SJCRH30 (cell line): ENCODE measurements at regions not wholly inside any gene's neighbourhood (a gene's known extent, or its start where the extent isn't known, plus 50 kb on each side); places are given as distances from the start of the nearest gene placed in this dataset.
A peak's percentile ranks its signal among the peaks of the same experiment; 100 is the strongest.
"Not testable (repeated sequence)": the region's sequence is repeated elsewhere in the genome, so short reads cannot be mapped to it uniquely, and the experiment has no call there.

Source experiments
- DNase-seq, 2 experiments: peaks; one replicate each; pipeline ENCODE4 v3.0.0-alpha.2; 2015 to 2020
- H3K27ac ChIP-seq: fragments of 250-450 bp; sonication (Bioruptor Pico); 2 replicates; pipeline ENCODE4 v1.5.1; 2020; ENCODE audit warnings: mild to moderate bottlenecking, moderate library complexity
- H3K27me3 ChIP-seq: fragments of 250-450 bp; sonication (Bioruptor Pico); 2 replicates; pipeline ENCODE4 v1.5.1; 2020; ENCODE audit warnings: mild to moderate bottlenecking, moderate library complexity
- H3K36me3 ChIP-seq: fragments of 250-450 bp; sonication (Bioruptor Pico); 2 replicates; pipeline ENCODE4 v1.5.1; 2020; ENCODE audit warnings: mild to moderate bottlenecking, moderate library complexity
- H3K4me1 ChIP-seq: fragments of 250-450 bp; sonication (Bioruptor Pico); 2 replicates; pipeline ENCODE4 v1.5.1; 2020; ENCODE audit warnings: mild to moderate bottlenecking, moderate library complexity
- H3K4me3 ChIP-seq: fragments of 250-450 bp; sonication (Bioruptor Pico); 2 replicates; pipeline ENCODE4 v1.5.1; 2020; ENCODE audit warnings: mild to moderate bottlenecking, moderate library complexity
- H3K9me3 ChIP-seq: fragments of 250-450 bp; sonication (Bioruptor Pico); replicated peaks from 2 replicates; pipeline ENCODE4 v1.5.1; 2020; ENCODE audit warnings: mild to moderate bottlenecking, moderate library complexity

DNA sequence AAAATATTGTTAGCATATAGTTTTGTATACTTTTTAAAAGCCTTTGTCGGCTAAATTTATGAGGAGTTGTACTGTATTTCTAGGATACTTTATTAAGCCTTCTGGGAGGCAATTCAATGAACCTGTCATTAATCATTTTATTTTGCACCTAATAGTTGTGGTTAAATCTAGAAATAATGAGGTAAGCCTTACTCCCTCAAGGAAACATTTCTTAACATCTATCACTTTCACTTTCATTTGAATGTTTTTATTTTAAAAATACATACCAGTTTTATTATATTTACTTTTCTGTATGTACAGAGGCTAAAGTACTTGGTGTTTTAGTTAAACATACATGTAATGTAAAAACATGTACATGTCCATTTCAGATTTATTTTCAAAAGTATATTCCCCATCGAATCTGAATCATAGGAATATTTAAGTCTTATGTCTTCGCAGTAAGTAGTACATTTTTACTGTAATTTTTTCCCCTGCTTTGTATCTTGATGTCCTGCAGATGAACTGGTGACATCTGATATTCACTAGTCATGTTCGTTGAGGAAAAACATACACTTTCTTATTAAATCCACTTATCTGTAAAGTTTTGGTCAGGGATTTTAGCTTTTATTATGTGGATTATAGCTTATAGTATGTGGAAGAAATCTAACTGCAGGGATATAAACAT, 82.8 kb downstream of the DISP1 start:
- peaks cover 8% of the 10 kb centered on the region for H3K4me1 ChIP-seq
- 0 out of 2 replicates have a peak, but pooled peaks cover 1% of the 10 kb centered on the region for H3K9me3 ChIP-seq
- H3K27ac ChIP-seq, result 0 out of 2 replicates have a peak overlapping the region, but pooled peaks have one; percentile 5
- DNase-seq, result no peak
- no peaks in the 10 kb centered on the region for H3K36me3 ChIP-seq
- H3K4me3 ChIP-seq, result no peak overlapping the region
- no peaks in the 10 kb centered on the region for H3K27me3 ChIP-seq

DNA sequence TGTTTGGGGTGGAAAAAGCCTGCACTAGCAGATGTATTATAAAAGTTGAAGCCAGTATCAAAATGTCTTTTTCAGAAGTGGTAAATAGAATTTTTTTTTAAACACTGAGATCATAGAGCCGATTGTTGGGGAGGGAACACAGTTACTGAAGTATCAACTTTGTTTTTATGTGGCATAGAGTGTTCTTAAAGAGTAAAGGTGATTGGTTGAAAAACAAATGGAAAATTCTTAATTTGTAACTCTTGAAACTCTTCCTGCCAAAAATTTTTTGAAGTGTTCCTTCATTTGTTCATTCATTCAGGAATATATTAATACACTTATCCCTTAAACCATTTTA, 83.3 kb downstream of the DISP1 start:
- no peaks in the 10 kb centered on the region for H3K9me3 ChIP-seq
- H3K36me3 ChIP-seq, result no peaks in the 10 kb centered on the region
- no peak for DNase-seq
- H3K27me3 ChIP-seq, result no peaks in the 10 kb centered on the region
- H3K4me3 ChIP-seq, result no peak overlapping the region
- peaks cover 8% of the 10 kb centered on the region for H3K4me1 ChIP-seq
- H3K27ac ChIP-seq, result 0 out of 2 replicates have a peak overlapping the region, but pooled peaks have one; percentile 5

DNA sequence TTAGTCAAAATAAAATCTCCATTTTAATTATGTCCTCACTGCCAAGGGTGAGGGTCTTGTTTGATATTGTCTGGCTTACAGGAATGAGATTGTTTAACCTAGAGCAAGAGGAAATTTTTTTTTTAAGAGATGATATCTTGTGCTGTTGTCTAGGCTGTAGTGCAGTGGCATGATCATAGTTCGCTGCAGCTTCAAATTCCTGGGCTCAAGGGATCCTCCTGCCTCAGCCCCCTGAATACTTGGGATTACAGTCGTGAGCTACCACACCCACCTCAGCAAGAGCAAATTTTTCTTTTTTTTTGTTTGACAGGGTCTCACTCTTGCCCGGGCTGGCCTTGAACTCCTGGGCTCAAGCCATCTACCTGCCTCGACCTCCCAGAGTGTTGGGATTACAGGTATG, 84.6 kb downstream of the DISP1 start:
- no peaks in the 10 kb centered on the region for H3K36me3 ChIP-seq
- H3K27ac ChIP-seq, result no peak overlapping the region
- DNase-seq, result no peak
- H3K4me3 ChIP-seq, result no peak overlapping the region
- no peaks in the 10 kb centered on the region for H3K27me3 ChIP-seq
- H3K9me3 ChIP-seq, result no peaks in the 10 kb centered on the region
- H3K4me1 ChIP-seq, result peaks cover 8% of the 10 kb centered on the region

DNA sequence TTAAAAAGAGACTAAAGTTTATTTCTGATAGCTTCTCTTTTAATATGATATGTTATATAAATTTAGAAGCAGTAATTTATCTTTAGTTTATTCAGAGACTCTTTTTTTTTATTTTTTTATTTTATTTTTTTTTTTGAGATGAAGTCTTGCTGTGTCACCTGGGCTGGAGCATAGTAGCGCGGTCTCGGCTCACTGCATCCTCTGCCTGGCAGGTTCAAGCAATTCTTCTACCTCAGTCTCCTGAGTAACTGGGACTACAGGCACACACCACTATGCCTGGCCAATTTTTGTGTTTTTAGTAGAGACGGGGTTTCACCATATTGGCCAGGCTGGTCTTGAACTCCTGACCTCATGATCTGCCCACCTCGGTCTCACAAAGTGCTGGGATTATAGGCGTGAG, 89.6 kb downstream of the DISP1 start:
- H3K36me3 ChIP-seq, result no peaks in the 10 kb centered on the region
- peak overlapping the region; percentile 49 for H3K27ac ChIP-seq
- H3K9me3 ChIP-seq, result no peaks in the 10 kb centered on the region
- H3K4me1 ChIP-seq, result peaks cover 17% of the 10 kb centered on the region
- no peak overlapping the region for H3K4me3 ChIP-seq
- H3K27me3 ChIP-seq, result no peaks in the 10 kb centered on the region
- no peak for DNase-seq

DNA sequence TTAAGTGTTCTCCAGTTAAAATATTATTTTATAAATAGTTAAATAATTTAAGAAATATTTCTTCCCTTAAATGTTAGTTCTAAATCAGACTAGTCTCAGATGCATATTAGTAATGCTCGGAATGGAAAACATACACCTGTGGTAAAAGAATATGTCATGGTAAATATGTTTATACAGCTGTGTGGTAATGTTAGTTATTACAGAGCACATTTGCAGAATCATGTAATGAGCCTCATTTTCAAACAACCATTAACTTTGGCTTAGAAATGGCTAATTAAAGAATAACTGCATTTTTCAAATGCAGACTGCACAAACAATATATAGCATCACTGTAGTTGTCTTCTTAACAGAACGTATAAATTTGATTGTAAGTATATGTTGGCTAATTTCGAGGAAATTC, 90.3 kb downstream of the DISP1 start:
- H3K4me1 ChIP-seq, result peaks cover 17% of the 10 kb centered on the region
- no peaks in the 10 kb centered on the region for H3K9me3 ChIP-seq
- no peak overlapping the region for H3K4me3 ChIP-seq
- peak in 1 of 2 experiments; percentile 57 for DNase-seq
- H3K27ac ChIP-seq, result peak overlapping the region; percentile 49
- H3K27me3 ChIP-seq, result no peaks in the 10 kb centered on the region
- H3K36me3 ChIP-seq, result no peaks in the 10 kb centered on the region

DNA sequence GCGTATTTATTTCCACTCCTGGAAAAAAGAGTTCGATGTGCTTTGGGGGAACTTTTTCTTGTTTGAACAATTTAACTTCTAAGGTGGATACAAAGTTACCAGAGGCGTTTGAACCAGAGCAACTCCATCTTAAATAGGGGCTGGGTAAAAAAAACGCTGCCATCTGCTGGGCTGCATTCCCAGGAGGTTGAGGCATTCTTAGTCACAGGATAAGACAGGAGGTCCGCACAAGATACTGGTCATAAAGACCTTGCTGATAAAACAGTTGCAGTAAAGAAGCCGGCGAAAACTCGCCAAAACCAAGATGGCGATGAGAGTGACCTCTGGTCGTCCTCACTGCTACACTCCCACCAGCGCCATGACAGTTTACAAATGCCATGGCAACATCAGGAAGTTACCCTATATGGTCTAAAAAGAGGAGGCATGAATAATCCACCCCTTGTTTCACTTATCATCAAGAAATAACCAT, 91.5 kb downstream of the DISP1 start:
- not testable (repeated sequence) for H3K27ac ChIP-seq, H3K27me3 ChIP-seq, H3K36me3 ChIP-seq, DNase-seq, H3K9me3 ChIP-seq, H3K4me3 ChIP-seq
- H3K4me1 ChIP-seq, result peaks cover 17% of the 10 kb centered on the region

DNA sequence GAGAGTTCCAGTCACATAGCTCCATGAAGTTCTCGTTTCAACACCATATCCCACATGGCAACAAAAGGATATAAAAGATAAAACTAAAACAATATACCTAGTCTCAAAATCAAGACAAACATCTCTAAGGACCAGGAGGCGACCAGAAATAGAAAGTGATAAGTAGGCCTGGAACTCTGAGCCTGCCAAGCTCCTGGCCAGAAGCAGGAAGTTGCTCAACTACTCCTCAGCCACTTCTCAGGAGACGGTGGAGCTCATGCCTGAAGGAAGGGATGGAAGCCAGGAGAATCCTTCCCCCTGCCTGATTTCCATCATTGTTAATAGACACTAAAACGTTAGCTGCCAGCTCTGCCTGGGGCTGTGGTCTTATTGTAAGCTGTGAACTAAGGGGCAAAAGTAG, 94.7 kb downstream of the DISP1 start:
- no peak overlapping the region for H3K4me3 ChIP-seq
- no peaks in the 10 kb centered on the region for H3K36me3 ChIP-seq
- H3K4me1 ChIP-seq, result peaks cover 16% of the 10 kb centered on the region
- no peak overlapping the region for H3K27ac ChIP-seq
- no peak for DNase-seq
- no peaks in the 10 kb centered on the region for H3K9me3 ChIP-seq
- no peaks in the 10 kb centered on the region for H3K27me3 ChIP-seq

DNA sequence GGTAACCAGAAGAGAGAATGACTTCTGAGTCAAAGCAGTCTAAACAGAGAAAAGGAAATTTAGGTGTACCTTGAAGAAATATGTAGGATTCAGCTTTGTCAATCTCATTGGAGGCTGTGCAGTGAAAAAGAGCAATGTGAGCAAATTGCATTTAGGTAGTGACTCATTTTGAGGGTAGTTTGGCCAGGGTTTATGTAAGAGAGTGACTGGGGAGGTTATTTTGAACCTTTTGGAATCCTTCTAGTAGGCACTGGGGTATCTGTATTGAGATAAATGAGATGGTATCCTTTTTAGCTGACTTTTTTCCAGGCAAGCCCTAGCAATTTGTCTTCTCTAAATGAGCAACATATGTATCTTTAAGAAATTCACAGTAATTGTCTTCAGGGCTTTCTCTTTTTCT, 95.9 kb downstream of the DISP1 start:
- Histone ChIP-seq H3K4me3 (no peak overlapping the region), H3K27ac (no peak overlapping the region), H3K36me3 (no peaks in the 10 kb centered on the region), H3K27me3 (no peaks in the 10 kb centered on the region), H3K9me3 (peaks cover 3% of the 10 kb centered on the region), H3K4me1 (peaks cover 5% of the 10 kb centered on the region)
- DNase-seq, result no peak

DNA sequence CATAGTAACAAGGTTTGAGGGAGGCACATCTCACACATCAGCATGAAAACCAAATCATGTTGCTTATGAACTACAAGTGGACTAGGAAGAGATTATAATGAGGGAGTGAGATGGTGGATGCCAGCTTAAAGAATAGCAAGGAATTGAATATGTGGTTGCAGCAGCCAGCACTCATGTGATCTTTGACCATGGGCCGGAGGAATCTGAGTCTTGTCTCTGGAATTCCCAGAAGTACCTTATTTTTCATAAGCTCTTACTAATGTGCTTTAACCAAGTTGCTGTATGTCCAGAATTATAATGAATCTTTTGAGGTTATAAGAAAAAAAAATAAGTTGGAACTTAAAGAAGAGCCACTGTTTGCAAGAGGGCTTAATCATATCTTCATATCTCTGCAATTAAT, 97.0 kb downstream of the DISP1 start:
- H3K27ac ChIP-seq, result no peak overlapping the region

DNA sequence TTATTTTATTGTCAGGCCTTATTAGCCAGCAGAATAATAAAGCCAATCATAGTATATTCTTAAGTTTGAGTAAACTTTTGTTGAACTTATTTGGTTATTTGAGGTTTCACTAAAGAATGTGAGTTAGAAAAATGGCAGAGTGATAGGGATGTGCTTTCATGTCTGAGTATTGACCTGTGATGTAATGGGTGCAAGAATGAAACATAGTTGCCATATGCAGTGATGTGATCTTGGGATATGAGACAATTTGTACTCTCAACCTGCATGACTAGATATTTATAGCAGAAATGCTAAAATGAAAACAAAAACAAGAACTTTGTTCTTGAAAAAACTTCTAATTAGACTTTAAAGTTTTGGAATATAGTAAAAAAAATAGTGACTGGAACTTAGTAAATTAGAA, 97.9 kb downstream of the DISP1 start:
- DNase-seq, result no peak
- H3K4me1 ChIP-seq, result no peaks in the 10 kb centered on the region
- no peaks in the 10 kb centered on the region for H3K27me3 ChIP-seq
- H3K27ac ChIP-seq, result no peak overlapping the region
- no peak overlapping the region for H3K4me3 ChIP-seq
- no peaks in the 10 kb centered on the region for H3K36me3 ChIP-seq
- H3K9me3 ChIP-seq, result peaks cover 20% of the 10 kb centered on the region

More for the DNA sequence above, 97.0 kb downstream of the DISP1 start:
- H3K9me3 ChIP-seq, result peaks cover 11% of the 10 kb centered on the region
- H3K36me3 ChIP-seq, result no peaks in the 10 kb centered on the region
- H3K27me3 ChIP-seq, result no peaks in the 10 kb centered on the region
- no peaks in the 10 kb centered on the region for H3K4me1 ChIP-seq
- no peak for DNase-seq
- no peak overlapping the region for H3K4me3 ChIP-seq

DNA sequence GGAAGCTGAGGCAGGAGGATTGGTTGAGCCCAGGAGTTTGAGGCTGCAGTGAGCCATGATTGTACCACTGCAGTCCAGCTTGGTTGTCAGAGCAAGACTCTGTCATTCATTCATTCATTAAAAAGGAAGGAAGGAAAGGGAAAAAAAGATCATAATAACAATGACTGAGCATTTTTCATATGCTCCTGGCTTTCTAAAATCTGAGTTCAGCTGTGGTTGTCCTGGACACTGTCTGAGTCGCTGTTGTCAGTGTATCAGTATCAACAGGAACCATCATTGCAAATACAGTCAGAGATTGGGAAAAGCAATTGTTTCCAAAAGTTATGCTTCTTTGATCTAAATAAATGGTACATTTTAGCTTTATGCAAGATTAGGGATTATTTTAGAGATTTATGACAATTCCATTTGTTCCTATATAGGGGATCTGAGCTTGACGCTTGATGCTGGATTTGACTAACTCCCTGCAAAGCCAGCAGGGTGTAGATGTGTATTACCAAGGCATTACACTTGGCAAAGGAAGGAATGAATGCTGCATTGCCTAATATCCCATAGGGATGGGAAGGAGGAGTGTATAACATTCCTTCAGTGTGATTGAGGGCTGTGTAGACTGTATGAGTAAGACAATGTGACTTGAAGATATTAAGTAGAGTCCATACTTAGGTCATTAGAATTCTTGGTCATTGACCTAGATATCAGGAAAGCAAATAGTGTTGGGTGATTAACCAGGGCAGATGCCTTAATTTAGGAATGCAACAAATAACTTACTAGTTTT, 100.2 kb downstream of the DISP1 start:
- Histone ChIP-seq H3K27ac (no peak overlapping the region), H3K4me3 (no peak overlapping the region), H3K27me3 (no peaks in the 10 kb centered on the region), H3K36me3 (no peaks in the 10 kb centered on the region), H3K9me3 (peaks cover 20% of the 10 kb centered on the region), H3K4me1 (peaks cover 12% of the 10 kb centered on the region; the same call in 1 of the 2 replicates)
- DNase-seq, result no peak

DNA sequence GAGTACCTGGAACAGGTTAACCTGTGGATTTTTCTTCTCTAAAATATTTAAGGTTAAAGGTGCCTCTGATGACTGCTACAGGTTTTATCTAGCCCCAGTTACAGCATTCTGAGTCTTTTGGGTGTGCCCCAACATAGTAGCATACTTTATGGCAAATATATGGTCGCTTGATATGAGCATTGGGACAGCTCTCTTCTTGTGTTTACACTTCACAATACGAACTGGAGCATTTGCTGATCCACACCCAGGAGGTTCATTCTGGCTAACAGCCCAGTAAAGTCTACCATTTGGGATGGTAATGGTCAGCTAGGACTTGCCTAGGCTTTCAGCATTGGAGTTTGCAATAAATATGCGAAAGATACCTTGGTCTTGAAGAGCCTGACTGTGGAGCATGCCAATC, 101.3 kb downstream of the DISP1 start:
- Histone ChIP-seq H3K27ac (no peak overlapping the region), H3K4me1 (peaks cover 12% of the 10 kb centered on the region; the same call in 1 of the 2 replicates), H3K9me3 (peaks cover 20% of the 10 kb centered on the region), H3K36me3 (no peaks in the 10 kb centered on the region), H3K27me3 (no peaks in the 10 kb centered on the region), H3K4me3 (no peak overlapping the region)
- DNase-seq, result no peak

DNA sequence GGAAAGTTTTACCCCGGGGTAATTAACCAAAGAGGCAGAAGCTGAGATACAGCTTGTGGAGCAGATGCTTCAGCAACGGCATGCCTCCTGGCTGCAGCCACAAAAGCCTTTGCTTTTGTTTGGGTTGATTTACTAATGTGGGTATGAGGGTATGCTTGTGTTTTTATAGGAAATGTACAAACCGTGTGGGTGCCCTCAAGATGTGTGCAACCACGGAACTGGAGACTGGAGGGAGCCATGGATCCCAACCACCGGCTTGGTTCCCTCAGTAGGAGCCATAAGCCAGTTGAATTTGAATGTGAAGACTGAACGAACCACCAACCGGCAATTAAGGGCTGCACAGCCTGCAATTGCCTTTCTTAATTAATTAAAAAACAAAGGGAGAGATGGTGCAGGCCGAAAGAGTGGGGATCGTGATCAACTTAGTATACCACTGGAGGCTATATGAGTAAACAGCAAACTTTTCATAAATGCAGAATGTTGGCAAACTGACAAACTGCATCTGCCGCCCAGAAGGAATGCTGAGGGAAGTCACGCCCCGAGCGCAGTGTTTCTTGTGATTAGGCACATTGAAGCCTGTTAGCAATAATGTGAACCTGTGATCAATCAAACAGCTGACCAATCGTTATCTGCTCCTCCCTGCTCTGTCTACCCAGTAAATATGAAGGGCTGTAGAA, 104.1 kb downstream of the DISP1 start:
- H3K27ac ChIP-seq, result no peak overlapping the region
- H3K9me3 ChIP-seq, result peaks cover 20% of the 10 kb centered on the region
- peaks cover 15% of the 10 kb centered on the region for H3K4me1 ChIP-seq
- no peaks in the 10 kb centered on the region for H3K36me3 ChIP-seq
- no peaks in the 10 kb centered on the region for H3K27me3 ChIP-seq
- DNase-seq, result no peak
- no peak overlapping the region for H3K4me3 ChIP-seq

DNA sequence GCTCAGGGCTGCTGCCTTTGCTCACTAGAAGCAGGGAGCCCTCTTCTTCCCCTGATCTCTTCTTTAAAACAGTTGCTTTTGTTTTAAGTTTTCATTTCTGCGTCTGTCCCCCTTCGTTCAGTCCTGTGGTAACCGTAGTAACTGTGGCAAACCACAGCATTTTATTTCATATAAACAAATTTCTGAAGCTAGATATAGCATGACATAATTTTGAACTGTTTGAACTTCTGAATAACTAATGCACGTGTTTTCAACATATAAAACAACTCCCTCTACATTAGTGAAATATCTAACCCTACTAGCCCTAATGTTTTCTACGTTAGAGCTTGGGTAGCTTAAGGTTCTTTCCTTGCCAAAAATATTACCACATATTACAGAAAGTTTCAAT, 104.6 kb downstream of the DISP1 start:
- Histone ChIP-seq H3K4me1 (peaks cover 19% of the 10 kb centered on the region), H3K36me3 (no peaks in the 10 kb centered on the region), H3K27ac (no peak overlapping the region), H3K27me3 (no peaks in the 10 kb centered on the region), H3K9me3 (peaks cover 20% of the 10 kb centered on the region), H3K4me3 (no peak overlapping the region)
- no peak for DNase-seq

DNA sequence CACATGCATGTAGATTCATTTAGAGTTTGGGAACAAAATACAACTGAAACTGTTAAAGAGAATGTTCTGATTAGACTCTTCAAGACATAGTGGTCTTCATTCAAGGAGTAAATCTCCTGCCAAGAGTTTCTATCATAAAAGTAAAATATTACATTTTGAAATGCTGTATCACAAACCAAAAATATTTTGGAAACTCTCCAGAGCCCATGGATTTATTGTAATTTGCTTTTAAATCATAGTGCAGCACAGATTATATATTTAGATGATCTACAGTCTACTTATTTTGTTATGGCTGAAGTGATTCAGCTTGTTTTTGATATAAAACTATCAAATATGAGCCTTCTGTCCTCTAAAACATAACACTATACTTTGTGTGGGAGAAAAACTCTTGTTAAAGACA, 105.3 kb downstream of the DISP1 start:
- Histone ChIP-seq H3K9me3 (peaks cover 20% of the 10 kb centered on the region), H3K27me3 (no peaks in the 10 kb centered on the region), H3K27ac (no peak overlapping the region), H3K4me3 (no peak overlapping the region), H3K36me3 (no peaks in the 10 kb centered on the region), H3K4me1 (peaks cover 21% of the 10 kb centered on the region)
- DNase-seq, result no peak
